AG20443 (cell line): ENCODE measurements at regions not wholly inside any gene's neighbourhood (a gene's known extent, or its start where the extent isn't known, plus 50 kb on each side); places are given as distances from the start of the nearest gene placed in this dataset.

Experiments
- DNase-seq: peaks from one replicate; pipeline ENCODE4 v3.0.0; 2012; ENCODE audit warnings: low spot score, mixed read lengths

DNA sequence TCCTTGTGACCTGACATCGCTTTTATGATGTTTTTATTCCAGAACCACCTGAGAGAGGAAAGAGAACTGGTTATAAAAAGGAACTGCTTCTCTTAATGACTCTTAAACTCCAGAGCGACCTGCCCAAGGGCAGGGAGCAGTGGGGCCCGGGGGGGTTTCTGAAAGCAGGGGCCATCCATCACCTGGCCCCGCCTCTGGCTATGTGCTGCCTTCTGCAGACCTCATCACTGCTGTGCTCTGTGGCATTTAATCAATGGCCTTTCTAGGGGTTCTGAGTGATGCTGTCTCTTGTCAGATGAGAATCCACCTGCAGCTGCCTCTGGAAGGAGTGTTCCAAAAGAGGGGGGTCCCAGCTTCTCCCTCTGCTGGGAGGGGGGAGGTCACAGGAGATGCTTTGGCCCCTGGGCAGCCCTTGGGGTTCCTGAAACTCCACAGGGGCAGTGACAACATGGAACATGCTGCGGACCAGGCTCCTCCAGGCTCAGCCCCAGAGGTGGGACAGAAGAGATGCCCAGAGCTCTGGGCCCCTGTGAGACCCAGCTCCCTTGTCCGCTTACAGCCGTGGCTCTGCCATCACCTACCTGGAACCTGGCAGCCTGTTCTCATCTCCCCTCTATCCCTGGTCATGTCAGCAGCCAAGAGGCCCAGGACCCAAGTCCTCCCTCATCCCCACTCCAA is 177.1 kb upstream of the SULF2 start:
- no peak for DNase-seq

DNA sequence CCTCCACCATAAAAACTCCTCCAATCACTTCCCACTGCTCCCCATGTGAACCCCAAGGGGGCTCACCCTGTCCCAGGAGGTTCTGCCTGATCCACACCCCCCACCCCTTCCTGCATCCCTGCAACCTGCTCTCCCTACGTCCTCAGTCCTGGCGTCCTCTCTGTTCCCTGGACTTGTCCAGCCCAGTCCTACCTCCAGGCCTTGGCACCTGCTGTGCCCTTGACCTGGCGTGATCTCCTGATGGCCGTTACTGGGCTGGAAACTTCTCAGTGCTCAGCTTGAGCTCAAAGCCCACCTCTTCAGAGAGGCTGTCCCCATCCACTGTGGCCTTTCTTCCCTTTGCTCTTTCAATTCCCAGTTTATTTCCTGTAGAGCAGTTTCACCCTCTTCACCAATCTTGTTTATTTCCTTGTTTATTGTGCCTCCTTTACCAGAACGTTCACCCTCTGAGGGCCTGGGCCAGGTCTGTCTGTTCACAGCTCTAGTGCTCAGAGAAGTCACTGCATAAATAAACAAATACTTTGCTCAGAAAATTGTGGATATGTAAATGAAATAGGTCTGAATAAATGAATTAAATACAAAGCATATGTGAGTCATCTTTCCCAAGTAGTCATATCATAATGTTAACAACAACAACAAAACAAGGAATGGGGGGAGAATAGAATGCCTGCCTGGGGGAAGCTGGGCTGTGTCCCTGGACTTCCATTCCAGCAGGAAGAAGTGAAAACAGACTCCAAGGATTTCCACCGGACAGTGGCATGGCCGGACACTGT is 175.7 kb upstream of the SULF2 start:
- DNase-seq: no peak

DNA sequence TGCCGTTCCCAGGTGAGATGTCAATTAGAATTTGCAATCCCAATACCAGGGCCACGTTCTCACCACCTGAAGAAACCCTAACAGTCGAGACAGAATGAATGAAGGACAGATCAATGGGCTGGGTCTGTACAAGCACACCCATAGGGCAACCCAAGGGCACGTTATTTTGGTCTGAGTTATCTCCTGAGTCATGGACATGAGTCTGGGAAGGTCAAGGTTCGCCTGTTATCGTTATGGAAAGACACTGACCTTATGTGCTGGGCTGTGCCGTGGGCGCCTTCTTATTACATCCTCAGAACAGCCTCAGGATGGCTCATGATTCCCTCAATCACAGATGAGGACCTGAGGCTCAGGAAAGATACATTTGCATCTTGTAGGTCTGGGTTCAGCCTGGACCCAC is 175.0 kb upstream of the SULF2 start:
- no peak for DNase-seq

DNA sequence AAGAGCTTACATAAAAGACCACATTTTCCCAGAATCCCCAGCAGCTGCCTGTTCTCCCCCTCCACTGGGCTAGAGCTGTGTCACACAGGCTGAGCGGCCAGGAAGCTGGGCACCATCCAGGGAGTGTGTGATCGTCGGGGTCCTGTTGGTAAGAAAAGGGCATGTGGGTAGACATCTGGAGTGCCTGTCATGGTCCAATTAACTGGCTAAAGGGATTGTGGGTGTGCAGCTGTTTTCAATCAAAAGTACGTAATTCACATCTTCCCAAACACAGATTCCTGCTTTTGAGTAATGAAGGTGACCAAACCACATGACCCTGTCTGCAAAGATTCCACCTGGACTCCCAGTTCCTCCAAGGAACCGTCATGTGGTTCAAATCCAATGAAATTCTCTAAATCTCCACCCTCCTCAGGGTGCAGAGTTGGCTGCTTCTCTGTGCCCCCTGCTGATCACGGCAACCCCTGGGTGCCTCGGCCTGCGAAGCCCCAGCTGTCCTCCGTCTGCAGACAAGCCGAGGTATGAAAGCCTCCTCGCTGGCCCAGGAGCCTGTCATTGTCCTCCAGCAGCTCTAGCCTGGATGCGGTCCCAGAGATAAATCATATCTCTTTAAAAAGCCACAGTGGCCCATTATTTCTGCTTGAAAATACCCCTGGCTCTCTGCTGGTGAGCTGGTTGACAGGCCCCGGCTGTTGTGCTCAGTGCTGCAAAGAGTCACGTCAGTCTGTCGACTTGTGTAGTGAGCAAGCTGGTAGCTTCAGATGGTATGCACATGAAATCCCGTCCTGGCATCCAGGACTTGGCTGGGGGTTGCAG is 172.9 kb upstream of the SULF2 start:
- peak; percentile 32 for DNase-seq

DNA sequence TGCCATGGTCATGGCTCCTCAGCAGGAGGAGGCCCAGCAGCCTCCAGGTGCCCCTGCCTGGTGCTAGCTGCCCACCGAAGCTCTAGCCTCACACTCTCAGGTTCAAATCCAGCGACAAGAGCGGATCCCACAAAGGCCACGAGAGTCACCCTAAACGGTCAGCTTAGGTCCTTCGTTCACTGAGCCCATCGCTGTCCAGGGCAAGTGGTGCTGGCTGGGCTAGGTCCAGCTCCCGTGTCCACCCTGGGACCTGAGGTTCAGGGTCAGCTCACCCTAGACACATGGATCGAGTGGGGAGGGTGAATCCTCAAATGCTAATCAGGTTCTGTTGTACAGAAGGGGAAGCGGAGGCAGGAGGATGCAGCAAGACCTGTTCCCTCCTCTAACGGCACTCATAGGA is 171.9 kb upstream of the SULF2 start:
- DNase-seq: no peak

DNA sequence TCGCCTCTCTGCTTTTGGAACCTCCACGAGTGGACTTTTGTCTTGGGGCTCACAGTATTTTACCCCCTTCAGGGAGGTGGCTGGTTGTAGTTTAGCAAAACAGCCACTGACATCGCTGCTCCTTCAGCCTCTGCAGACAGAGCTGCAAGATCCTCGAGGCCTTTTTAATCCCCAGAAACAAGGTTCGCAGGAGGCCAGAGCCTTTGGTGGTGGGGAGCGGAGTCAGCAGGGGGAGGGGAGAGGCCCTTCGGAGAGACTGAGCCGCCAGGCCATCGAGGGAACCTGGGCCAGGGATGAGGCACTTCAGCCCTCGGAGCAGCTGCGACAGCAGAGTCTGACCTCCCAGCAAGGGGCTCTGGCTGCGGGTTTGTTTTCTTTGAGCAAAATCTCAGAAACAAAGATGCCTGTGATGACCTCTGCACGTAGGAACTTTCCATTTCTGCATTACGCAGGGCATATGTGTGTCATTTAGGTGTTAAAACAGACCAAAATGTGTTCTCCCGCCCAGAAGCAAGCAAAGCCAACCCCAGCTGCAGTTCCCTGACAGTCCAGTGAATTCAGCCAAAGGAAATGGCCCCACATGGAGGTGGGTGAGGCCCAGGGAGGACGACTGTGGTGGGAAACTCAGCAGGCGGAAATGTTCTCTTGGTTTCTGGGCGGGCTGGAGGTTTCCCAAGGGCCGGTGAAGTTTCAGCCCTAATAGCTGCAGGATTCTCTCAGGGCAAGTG is 171.2 kb upstream of the SULF2 start:
- no peak for DNase-seq

DNA sequence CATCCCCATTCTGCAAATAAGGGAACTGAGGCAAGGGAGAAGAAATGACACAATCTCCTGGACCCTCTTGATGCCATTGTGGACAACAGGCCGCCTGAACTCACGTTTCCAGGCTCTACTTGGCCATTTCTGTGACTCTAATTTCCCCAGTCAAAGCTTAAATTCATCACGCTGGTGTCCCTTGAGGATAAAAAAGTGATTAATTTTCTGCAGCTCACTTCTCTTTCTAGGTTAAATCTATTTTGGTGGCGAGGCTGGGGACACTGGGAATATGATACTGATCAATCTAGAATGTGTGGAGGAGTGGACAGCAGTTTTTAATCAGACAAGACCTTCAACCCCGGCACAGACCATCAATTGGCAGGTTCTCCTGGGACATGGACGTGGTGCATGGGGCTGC is 168.2 kb upstream of the SULF2 start:
- DNase-seq: no peak

DNA sequence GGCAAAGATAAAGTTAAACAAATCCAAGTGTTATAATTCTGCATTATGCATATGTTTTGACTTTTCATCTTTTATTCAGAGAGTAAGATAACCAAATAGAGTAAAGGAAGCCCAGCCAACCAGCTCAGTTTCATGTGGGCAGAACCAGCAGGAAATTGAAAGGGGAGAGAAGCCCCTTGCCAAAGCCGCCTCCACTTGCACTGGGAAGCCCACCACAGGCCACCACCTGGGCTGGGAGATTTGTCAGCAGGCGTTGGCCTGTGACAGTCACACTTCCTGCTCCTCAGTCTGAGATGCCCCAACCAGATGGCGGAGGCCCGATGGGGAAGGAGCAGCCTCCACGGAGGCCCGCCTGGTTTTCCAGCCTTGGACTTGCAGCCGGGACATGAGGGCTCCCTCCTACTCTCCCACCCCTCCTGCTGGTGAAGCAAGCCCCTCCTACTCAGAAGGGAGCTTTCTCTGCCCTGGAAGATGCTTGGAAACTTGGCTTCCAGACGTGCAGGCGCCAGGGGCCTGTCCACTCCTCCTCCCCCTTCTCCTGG is 166.8 kb upstream of the SULF2 start:
- DNase-seq: no peak

DNA sequence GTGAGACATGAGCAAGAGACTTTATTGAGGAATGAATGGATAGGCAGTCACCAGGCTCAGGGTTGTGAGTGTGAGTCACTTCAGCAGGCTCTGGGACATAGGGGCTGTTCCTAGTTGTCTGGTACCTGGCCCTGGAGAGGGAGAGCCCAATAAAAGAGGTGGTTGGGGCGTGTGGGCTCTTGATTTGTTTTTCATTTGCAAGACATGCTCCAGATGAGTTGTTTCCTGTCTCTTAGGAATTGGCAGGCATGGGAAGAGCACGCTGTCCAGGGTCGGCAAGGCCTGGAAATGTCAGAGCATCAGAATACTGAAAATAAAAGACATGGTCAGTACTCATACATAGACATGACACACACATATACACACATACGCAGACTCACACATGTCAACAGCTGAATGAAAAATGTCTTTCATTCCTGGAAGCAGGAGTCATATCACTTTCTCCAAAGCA is 166.3 kb upstream of the SULF2 start:
- DNase-seq: peak; percentile 21

DNA sequence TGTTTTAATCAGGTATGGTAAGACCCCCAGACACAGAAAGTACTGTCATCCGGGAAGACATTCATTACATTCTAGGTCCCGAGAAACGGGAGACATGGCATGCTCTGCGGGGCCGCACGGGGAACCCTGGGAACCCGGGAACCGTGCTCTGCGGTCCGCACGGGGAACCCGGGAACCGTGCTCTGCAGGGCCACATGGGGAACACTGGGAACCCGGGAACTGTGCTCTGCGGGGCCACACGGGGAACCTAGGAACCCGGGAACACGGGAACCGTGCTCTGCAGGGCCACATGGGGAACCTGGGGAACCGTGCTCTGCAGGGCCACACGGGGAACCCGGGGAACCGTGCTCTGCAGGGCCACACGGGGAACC is 165.6 kb upstream of the SULF2 start:
- no peak for DNase-seq

DNA sequence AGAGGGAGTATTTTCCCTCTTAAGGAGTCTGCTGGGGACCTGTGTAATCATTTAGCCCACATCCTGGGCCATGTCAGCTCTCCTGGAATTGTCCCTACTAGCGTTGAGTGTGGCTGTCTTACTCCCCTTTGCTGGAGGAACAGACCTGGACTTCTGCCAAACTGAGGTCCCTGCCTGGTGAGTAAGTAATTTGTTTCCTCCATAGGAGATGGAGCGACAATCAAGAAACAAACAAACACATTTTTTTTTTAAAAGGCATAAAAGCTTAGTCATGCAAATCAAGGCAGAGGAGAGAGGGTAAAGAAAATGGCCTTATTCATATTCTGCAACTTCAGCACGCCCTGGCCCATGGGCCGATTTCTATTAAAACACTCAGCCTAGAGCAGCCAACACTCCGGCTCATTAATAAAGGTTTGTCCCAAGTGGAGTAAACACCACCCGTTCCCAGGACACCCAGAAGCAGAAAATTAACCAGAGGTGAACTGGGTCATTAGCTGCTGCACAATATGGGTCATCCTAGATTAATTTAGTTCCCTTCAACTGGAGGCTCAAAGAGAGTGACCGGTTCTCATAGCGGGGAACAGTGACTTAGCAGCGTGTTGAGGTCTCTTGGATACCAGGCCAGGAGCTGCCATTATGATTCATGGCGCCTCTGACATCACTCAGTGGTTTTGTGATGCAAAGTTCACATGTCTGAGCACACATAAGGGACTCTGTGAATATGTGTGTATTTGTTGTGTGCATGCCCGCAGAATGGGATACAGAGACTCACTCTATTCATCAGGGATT is 165.0 kb upstream of the SULF2 start:
- DNase-seq: peak; percentile 31

DNA sequence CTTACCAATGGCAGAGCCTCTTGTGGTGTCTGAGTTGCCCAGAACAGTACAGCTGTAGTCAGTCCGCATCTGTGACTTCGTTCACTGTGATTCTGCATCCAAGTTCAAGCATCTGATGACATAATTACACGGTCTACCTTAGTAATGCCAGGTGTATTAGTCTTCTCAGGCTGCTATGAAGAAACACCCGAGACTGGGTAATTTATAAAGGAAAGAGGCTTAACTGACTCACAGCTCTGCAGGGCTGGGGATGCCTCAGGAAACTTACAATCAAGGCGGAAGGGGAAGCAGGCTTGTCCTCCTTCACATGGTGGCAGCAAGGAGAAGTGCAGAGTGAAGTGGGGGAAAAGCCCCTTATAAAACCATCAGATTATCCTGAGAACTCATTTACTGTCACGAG is 163.9 kb upstream of the SULF2 start:
- DNase-seq: no peak

DNA sequence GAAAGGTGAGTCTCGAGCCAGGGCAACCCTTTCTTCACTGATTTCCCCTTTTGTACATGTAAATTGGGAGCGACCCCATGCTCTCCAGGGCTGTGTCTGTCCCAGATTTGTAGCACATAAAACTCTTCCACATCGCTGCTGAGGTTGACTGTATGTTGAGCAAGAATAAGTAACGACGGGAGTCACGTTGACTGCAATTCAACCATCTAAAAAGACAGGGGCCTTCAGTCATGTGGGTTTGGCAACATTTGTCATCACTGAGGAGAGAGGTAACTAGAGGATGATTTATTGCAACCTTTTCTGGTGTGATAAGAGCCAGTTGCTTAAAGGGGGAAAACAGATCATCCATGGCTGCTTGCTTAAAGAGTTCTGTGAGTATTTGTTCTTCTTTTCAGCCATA is 159.4 kb upstream of the SULF2 start:
- no peak for DNase-seq

DNA sequence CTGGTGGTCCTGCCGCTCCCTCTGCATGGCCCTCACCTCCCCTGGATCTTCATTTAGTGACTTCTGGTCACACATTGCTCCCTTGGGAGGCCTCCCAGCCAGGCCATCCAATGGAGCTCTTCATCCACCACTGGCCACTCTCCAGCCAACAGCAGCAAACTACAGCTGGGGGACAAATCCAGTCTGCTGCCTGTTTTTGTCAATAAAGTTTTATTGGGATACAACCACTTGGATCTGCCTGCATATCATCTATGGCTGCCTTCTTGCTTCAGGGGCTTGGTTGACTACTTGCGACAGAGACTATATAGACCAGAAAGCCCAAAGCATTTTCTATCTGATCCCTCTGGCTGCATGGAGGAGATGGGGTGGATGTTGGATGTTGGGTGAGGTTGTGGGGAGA is 156.6 kb upstream of the SULF2 start:
- no peak for DNase-seq

DNA sequence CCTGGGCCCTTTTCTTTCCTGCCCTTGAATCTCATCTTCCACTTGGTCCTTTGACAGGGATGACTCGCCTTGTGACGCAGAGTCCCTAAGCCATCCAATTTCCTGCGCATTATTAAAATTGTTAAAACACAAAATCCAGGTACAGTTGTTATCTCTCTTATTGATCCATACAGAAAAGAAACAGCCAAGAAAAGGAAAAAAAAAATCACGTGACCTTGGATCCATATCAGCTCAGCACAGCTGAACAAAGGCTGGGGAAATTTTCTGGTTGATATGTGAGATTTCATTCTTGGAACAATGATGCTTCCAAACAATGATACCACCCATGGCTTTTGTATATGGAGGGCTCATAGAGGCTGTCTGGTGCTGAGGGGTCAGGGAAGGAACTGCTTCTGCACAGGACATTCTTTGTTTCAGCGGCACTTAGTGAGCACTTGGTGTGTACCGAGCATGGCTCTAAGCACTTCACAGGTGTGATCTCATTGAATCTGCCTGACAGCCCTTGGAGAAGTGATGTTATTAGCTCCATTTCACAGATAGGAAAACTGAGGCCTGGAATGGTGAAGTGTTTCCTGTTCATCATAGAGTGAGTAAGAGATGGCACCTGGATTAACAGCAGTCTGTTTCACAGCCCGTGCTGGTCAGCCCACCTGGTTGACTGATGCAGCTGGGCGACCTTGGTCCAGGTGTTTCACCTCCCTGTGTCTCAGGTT is 155.0 kb upstream of the SULF2 start:
- no peak for DNase-seq

DNA sequence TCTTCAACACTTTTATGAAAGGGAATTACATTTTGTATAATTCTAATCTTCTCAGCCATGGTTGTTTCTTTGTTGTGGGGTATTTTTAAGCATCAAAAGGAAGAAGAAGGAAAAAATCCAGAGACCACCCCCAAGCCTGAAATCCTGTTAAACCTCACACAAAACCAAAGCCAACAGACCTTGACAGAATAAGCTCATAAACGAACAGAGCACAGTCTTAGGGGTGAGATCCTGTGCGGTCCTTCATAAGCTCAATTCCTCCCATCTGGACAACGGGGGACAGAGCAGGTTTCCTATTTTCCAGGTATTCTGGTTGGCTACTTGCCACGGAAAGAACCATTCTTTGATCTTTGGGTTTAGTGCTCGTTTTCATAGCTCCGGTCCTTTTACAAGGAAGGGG is 151.3 kb upstream of the SULF2 start:
- no peak for DNase-seq

DNA sequence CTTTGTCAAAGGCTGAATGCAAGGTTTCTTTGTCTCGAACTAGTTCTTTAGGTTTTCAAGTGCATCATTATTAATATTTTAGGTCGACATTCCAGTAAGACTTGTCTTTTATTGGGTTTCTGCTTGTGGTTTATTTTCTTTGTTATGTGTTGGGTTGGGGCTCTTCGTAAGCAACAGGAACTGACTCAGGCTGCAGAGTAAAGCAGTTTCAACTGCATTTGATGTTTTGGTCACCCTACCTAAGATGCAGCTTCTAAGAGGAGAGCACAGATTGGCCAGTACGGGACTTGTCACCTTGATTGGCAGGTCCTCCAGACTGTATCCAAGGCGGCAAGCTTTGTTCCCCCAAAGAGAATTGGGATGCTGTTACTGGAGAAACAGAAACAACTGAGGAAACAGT is 149.5 kb upstream of the SULF2 start:
- DNase-seq: no peak

DNA sequence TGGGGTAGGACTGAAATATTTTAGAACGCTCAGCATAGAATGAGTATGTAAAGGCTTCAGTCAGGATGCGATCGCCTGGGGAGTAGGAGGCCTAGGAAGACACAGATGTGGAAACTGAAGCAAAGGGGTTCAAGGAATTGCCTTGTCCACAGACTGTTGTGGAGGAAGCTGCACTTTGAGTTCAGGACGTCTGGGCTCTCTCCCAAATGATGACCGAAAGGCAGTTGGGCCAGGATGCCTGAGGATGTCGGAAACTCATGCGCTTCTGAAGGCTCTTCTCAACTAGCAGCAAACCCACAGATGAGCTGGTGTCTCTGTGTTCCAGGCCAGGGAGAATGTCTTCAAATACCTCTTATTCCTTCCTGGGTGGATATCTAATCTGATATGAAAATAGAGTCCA is 146.2 kb upstream of the SULF2 start:
- no peak for DNase-seq

DNA sequence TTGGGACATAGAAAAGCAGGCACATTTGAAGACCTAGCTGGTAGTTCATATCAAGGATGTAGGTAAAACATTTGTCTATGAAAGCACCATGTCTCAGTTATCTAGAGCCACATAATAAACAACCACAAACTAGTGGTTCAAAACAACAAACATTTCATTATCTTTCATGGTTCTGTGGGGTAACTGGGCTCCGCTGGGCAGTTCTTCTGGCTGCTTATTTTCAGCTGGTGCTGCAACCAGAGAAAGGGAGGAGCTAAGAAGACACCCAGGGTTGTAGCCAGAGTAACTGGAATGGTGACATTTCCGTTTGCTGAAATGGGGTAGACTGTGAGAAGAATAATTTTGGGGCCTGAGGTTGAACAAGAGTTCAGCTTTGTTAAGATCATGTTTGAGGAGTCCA is 145.7 kb upstream of the SULF2 start:
- DNase-seq: no peak

DNA sequence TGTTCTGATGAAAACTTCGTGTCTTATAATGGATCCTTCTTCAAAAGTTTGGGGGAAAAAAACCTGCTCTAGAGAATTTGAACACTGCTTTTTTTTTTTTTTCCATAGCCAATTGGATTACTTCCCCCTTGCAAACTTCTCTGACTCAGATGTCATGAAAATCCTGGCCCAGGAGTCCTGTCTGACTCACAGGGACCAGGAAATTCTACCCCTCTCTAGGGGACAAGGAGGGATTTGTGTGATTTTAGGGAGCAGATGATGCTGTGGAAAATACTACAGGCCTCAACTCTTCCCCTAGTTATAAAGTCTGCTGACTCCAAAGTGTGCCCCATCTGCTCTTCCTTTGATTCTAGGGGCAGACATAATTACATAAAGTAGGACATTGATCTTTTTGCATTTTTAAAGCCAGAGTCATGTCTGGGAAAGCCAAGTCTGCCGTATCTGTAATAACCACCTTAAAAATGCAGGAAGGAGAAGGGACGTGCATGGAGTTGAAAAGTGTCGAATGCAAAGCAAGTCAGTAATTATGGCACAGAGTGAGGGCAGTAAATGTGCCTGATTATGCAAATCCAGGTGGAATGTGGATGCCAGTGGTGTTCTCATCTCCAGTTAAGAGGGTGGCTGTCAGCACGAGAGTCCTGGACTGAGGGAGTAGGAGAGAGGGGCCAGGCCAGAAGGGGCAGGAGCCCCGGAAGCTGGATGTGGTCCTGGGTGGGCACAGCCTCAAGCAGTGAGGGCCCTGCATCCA is 144.3 kb upstream of the SULF2 start:
- peak; percentile 86 for DNase-seq
